Gastroesophageal sphincter (tissue), 4 donors: ENCODE measurements at regions not wholly inside any gene's neighbourhood (a gene's known extent, or its start where the extent isn't known, plus 50 kb on each side); places are given as distances from the start of the nearest gene placed in this dataset.
"Not testable (repeated sequence)": the region's sequence is repeated elsewhere in the genome, so short reads cannot be mapped to it uniquely, and the experiment has no call there.

ENCODE experiments used
- ATAC-seq: fragments of 150-250 bp; one replicate; pipeline ENCODE4 v1.9.1; 2016; ENCODE audit warnings: mild to moderate bottlenecking, moderate library complexity
- H3K27ac ChIP-seq, 4 donors: fragments of 200-600 bp; sonication (generic) in 3 of 4; 1 replicate in 3 of 4; 2 replicates in 1 of 4; pipeline ENCODE4 v1.5.1; 2016 to 2019
- H3K27me3 ChIP-seq: fragments of 200-600 bp; sonication (generic); one replicate; pipeline ENCODE4 v1.5.1; 2019
- H3K36me3 ChIP-seq, 2 donors: fragments of 200-600 bp; sonication (generic); one replicate each; pipeline ENCODE4 v1.5.1; 2019; ENCODE audit warnings: control low read depth in 1 of 2
- H3K4me1 ChIP-seq, 3 donors: fragments of 200-600 bp; sonication (generic); 1 replicate in 2 of 3; 2 replicates in 1 of 3; pipeline ENCODE4 v1.5.1; 2016 to 2019; ENCODE audit warnings: control low read depth in 2 of 3
- H3K4me3 ChIP-seq, 2 donors: fragments of 200-600 bp; sonication (generic); one replicate each; pipeline ENCODE4 v1.5.1; 2019; ENCODE audit warnings: mild to moderate bottlenecking in 1 of 2, moderate library complexity in 1 of 2
- H3K9me3 ChIP-seq, 3 donors: fragments of 200-600 bp; sonication (generic); one replicate each; pipeline ENCODE4 v1.5.1; 2017 to 2019; ENCODE audit warnings: control low read depth in 2 of 3
- EP300 ChIP-seq: sonication (generic); formaldehyde crosslinking; IDR thresholded peaks from one replicate; pipeline ENCODE4 v1.6.1; 2017; ENCODE audit warnings: antibody characterized with exemption, mild to moderate bottlenecking
- POLR2A ChIP-seq, 2 donors: fragments of 450-650 bp; IDR thresholded peaks; one replicate each; pipeline ENCODE4 v1.6.1; 2017; ENCODE audit warnings: antibody characterized with exemption in 2 of 2, mild to moderate bottlenecking in 2 of 2, moderate library complexity in 1 of 2
- POLR2AphosphoS5 ChIP-seq: sonication (generic); formaldehyde crosslinking; IDR thresholded peaks from one replicate; pipeline ENCODE4 v1.6.1; 2017; ENCODE audit warnings: antibody characterized with exemption
- WGBS, 2 donors: methylation state at CpG; one replicate each; pipeline ENCODE4 v1.1.5; 2018; ENCODE audit warnings: low coverage in 1 of 2; 5-methylcytosine and 5-hydroxymethylcytosine counted together
- TF ChIP-seq, protein P1 (sequence below), 4 experiments: fragments of 200-600 bp in 2 of 4; fragments of 450-650 bp in 2 of 4; sonication (generic) in 1 of 4; IDR thresholded peaks; one replicate each; pipeline ENCODE4 v1.5.1; 2017 to 2019; ENCODE audit warnings: antibody characterized with exemption in 4 of 4, mild to moderate bottlenecking in 2 of 4, moderate library complexity in 2 of 4

DNA sequence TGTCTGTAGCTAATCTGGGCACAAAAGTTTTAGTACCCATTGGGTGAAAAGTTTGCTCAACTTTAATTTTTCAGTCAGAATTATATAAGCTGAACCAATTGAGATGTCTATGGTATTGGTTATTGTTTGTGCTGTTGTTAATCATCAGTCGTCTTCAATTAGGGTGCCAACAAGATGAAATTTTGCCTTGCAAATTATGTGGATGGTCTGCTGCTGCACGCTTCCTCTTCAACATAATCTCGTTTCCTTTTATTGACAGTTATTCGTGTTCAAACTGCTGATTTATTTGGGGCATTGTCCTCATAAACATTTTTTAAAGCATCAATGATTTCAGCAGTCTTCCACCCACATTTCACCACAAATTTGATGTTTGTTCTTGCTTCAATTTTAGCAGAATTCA, 194.0 kb downstream of the HTR1A start:
- Histone ChIP-seq H3K4me1 (no peaks in the 10 kb centered on the region), H3K9me3 (no peaks in the 10 kb centered on the region), H3K36me3 (no peaks in the 10 kb centered on the region), H3K27me3 (no peaks in the 10 kb centered on the region), H3K27ac (no peak overlapping the region), H3K4me3 (no peak overlapping the region)
- TF ChIP-seq POLR2A (IDR thresholded peaks at IDR 0.05) (no peak), POLR2AphosphoS5 (no peak), EP300 (no peak)
- TF ChIP-seq, protein P1, sequence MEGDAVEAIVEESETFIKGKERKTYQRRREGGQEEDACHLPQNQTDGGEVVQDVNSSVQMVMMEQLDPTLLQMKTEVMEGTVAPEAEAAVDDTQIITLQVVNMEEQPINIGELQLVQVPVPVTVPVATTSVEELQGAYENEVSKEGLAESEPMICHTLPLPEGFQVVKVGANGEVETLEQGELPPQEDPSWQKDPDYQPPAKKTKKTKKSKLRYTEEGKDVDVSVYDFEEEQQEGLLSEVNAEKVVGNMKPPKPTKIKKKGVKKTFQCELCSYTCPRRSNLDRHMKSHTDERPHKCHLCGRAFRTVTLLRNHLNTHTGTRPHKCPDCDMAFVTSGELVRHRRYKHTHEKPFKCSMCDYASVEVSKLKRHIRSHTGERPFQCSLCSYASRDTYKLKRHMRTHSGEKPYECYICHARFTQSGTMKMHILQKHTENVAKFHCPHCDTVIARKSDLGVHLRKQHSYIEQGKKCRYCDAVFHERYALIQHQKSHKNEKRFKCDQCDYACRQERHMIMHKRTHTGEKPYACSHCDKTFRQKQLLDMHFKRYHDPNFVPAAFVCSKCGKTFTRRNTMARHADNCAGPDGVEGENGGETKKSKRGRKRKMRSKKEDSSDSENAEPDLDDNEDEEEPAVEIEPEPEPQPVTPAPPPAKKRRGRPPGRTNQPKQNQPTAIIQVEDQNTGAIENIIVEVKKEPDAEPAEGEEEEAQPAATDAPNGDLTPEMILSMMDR (IDR thresholded peaks at IDR 0.05), result no peak
- ATAC-seq, result no peak
- WGBS, 2 donors, result 57 to 87% methylated on average over 4 of the region's 4 CpGs

DNA sequence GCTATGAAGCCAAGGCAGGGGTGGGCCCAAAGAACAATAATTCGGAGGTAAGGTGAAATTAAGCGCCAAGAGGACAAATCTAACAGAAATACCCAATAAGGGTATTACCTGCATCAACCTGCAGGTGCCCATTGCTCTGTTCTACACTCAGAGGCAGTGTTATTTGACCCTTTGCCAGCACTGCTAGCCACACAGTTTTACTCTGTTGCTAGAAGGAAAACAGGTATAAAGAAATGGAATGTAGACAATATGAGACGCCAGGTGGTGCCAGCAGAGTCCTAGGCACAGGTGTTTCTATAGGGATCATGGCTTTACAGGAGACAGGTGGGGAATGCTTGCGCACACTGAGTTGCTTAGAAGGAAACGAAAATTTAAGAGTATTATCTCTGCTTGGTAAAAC, 201.3 kb downstream of the HTR1A start:
- 64 to 70% methylated on average over 4 to 5 of the region's 5 CpGs for WGBS, 2 donors
- ATAC-seq, result no peak
- H3K9me3 ChIP-seq, result no peaks in the 10 kb centered on the region

DNA sequence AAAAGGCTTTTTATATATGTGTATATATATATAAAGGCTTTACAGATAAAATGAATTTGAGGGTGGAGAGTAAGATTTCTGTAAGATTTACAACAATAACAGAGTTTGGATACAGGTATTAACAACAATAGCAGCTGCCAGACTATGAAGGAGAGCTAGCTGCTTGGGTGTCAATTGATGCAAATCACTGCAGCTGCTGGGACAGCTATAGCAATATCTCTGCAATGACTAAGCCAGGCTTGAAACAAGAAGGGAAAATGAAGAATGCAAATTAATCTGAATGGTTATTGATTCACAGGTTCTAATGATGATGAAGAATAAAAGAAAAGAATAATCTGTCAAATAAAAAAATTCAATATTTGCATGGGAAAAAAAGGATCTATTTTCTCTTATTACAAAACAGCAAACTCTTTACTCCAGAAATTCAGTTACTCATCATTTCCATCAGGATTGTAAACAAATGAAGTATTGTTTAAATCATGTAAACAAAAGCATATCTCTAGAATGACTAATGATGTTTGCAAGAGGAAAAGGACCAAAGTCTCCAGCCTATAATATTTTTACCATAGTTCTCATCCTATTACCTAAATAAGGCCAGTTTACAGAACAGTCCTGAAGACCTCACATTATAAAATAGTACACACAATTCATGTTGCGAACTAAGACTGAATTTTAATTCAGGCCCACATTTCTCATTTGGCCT, 219.0 kb downstream of the HTR1A start:
- H3K4me1 ChIP-seq, result no peaks in the 10 kb centered on the region
- no peak overlapping the region for H3K4me3 ChIP-seq
- H3K27me3 ChIP-seq, result no peaks in the 10 kb centered on the region
- no peak for ATAC-seq
- H3K27ac ChIP-seq, result no peak overlapping the region
- no peaks in the 10 kb centered on the region for H3K9me3 ChIP-seq
- TF ChIP-seq EP300 (no peak), POLR2AphosphoS5 (no peak)
- WGBS, 2 donors, result 33 to 86% methylated on average over 1 of the region's 1 CpG
- no peaks in the 10 kb centered on the region for H3K36me3 ChIP-seq

More for the DNA sequence above, 201.3 kb downstream of the HTR1A start:
- no peak overlapping the region for H3K27ac ChIP-seq
- no peaks in the 10 kb centered on the region for H3K27me3 ChIP-seq
- TF ChIP-seq POLR2AphosphoS5 (no peak), EP300 (no peak), POLR2A (IDR thresholded peaks at IDR 0.05) (no peak)
- TF ChIP-seq, protein P1 (IDR thresholded peaks at IDR 0.05), result no peak
- no peaks in the 10 kb centered on the region for H3K36me3 ChIP-seq
- H3K4me3 ChIP-seq, result no peak overlapping the region
- no peaks in the 10 kb centered on the region for H3K4me1 ChIP-seq

DNA sequence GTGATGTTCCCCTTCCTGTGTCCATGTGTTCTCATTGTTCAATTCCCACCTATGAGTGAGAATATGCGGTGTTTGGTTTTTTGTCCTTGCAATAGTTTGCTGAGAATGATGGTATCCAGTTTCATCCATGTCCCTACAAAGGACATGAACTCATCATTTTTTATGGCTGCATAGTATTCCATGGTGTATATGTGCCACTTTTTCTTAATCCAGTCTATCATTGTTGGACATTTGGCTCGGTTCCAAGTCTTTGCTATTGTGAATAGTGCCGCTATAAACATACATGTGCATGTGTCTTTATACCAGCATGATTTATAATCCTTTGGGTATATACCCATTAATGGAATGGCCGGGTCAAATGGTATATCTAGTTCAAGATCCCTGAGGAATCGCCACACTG, 229.4 kb downstream of the HTR1A start:
- ATAC-seq, H3K36me3 ChIP-seq, H3K9me3 ChIP-seq, H3K27me3 ChIP-seq, H3K27ac ChIP-seq, H3K4me1 ChIP-seq, H3K4me3 ChIP-seq: not testable (repeated sequence)
- WGBS, 2 donors, result 72% methylated on average over 4 to 5 of the region's 5 CpGs

DNA sequence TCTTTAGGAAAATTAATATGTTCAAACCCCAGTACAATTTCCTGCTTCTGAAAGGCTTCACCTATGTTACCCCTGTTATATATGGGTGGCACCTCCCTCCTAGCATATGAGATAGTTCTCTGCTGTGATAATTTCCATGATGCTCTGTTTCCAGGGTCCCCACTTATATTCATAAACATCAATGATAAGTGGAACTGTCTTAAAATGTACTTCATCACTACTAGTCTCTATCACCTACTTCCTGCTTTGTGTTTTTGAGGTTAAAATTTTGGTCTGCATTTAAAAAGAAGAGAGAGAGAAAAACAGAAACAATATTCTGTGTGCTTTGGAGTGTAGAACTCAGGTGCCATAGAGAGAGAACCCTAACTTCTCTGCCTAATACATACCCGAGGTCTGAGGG, 234.7 kb downstream of the HTR1A start:
- TF ChIP-seq POLR2A (IDR thresholded peaks at IDR 0.05), result no peak
- TF ChIP-seq, protein P1 (IDR thresholded peaks at IDR 0.05), result no peak
- TF ChIP-seq EP300, result no peak
- no peak for TF ChIP-seq POLR2AphosphoS5
- Histone ChIP-seq H3K9me3 (no peaks in the 10 kb centered on the region), H3K36me3 (no peaks in the 10 kb centered on the region), H3K4me3 (no peak overlapping the region), H3K27me3 (no peaks in the 10 kb centered on the region), H3K4me1 (no peaks in the 10 kb centered on the region), H3K27ac (no peak overlapping the region)
- ATAC-seq, result no peak
- 50% methylated on average over 1 of the region's 1 CpG; no CpG with 5 or more reads in 1 of the 2 donors for WGBS, 2 donors

DNA sequence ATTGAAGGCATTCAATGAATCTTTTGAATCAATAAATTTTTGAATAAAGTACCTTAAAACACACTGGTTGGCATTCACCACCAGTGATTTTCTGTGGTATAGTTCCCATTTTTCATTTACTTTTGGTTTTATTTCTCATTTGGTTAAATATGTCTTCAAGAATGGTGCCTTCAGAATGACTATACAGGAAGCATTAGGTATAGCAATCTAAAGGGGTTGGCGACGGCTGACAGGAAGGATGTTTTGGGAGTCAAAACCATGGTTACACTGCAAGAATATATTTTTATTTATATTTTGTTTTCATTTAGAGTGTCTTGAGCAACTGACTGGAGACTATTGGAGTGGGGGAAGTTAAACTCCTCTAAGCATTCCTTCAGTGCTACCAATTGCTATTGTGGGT, 235.7 kb downstream of the HTR1A start:
- no peak for ATAC-seq
- H3K36me3 ChIP-seq, result no peaks in the 10 kb centered on the region
- TF ChIP-seq POLR2AphosphoS5 (no peak), EP300 (no peak), POLR2A (IDR thresholded peaks at IDR 0.05) (no peak)
- TF ChIP-seq, protein P1 (IDR thresholded peaks at IDR 0.05), result no peak
- 75 to 76% methylated on average over 2 of the region's 2 CpGs for whole genome bisulfite sequencing, 2 donors
- H3K27me3 ChIP-seq, result no peaks in the 10 kb centered on the region
- H3K4me3 ChIP-seq, result no peak overlapping the region
- no peaks in the 10 kb centered on the region for H3K9me3 ChIP-seq
- H3K4me1 ChIP-seq, result no peaks in the 10 kb centered on the region
- no peak overlapping the region for H3K27ac ChIP-seq
